ENCODE measurements at regions not wholly inside any gene's neighbourhood (a gene's known extent, or its start where the extent isn't known, plus 50 kb on each side); places are given as distances from the start of the nearest gene placed in this dataset.
A peak's percentile ranks its signal among the peaks of the same experiment; 100 is the strongest.

DNA sequence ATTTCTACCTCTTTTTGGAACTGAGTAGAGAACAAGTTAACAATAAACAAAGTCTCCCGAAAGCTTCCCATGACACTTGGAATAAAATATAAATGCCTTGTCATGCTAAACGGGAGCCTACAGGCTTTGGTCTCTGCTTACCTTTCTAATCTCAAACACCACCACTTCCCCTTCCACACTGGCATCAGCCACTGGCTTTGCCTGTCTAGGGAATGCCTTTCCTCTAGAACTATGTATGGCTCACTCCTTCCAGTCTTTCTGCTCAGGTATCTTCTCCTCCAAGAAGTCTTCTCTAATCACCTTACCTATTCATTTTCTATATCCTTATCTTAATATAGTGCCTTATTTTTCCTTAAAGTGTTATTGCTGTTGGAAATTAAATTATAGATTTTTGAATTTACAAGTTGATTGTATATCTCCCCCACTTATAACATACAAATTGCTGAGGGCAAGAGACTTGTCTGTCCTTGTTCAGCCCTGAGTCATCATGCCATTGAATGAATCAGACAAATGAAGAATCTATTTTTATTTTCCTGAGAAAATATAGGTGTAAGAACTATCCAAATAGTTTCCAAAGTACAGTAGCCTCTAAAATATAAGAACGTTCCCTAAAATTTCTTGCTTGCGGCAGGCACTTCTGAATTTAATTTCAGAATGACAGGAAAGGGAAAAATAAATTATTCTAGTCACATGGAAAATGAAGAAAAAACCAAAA is 119.2 kb downstream of the TM2D1 start:
- Histone ChIP-seq H3K36me3 (ENCODE audit: control insufficient read depth in 2 of 2, insufficient read depth in 1 of 2, low read length in 2 of 2) (no peaks in the 10 kb centered on the region), H3K27ac (ENCODE audit: extremely low read depth, low read depth, low read length) (no peak overlapping the region), H3K4me3 (ENCODE audit: low read depth, low read length) (no peak overlapping the region), H3K4me1 (ENCODE audit: control insufficient read depth, insufficient read depth, low read length) (no peaks in the 10 kb centered on the region), H3K9me3 (ENCODE audit: control insufficient read depth, insufficient read depth, low read depth, low read length) (no peaks in the 10 kb centered on the region)
- peak; percentile 36; the same call in 1 of the 2 replicates for TF ChIP-seq ZNF16 (tag by site-specific recombination; IDR thresholded peaks at IDR 0.05; ENCODE audit: low read depth)
- TF ChIP-seq, protein P1, sequence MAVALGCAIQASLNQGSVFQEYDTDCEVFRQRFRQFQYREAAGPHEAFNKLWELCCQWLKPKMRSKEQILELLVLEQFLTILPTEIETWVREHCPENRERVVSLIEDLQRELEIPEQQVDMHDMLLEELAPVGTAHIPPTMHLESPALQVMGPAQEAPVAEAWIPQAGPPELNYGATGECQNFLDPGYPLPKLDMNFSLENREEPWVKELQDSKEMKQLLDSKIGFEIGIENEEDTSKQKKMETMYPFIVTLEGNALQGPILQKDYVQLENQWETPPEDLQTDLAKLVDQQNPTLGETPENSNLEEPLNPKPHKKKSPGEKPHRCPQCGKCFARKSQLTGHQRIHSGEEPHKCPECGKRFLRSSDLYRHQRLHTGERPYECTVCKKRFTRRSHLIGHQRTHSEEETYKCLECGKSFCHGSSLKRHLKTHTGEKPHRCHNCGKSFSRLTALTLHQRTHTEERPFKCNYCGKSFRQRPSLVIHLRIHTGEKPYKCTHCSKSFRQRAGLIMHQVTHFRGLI (tag by site-specific recombination; IDR thresholded peaks at IDR 0.05) = no peak
- TF ChIP-seq ZBTB1 (tag by site-specific recombination; IDR thresholded peaks at IDR 0.05) = no peak
- ChIA-PET CTCF (no interaction called here), POLR2A (no interaction called here)

DNA sequence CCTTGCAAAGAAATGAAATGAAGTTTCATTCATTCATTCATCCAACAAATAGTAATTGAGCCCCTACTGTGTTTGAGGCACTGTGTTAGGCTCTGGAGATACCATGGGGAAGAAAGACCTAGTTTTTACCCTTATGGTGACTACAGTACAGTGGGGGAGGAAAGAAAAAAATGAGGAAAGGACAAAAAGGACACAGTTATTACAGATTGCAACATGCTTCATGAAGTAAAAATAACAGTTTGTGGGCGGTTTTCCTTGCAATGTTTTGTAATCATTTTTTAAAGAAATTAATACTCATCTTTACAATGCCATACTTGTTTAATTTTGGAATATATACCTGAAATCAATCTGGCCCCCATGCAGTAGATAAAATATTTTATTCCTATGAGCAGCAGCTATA is 120.3 kb downstream of the TM2D1 start:
- no peaks in the 10 kb centered on the region for H3K4me1 ChIP-seq (ENCODE audit: control insufficient read depth, insufficient read depth, low read length)
- ChIA-PET POLR2A (interaction anchor here (0.6 kb wide), 1 partner anchor 982 kb away, joined by 4 read pairs; no protein-coding TSS in a partner anchor), CTCF (interaction anchor here (1.3 kb wide), 1 partner anchor 16 kb away, joined by 3 read pairs; no protein-coding TSS in a partner anchor)
- TF ChIP-seq ZNF350 (tag by site-specific recombination; IDR thresholded peaks at IDR 0.05) = no peak
- TF ChIP-seq, protein P2, sequence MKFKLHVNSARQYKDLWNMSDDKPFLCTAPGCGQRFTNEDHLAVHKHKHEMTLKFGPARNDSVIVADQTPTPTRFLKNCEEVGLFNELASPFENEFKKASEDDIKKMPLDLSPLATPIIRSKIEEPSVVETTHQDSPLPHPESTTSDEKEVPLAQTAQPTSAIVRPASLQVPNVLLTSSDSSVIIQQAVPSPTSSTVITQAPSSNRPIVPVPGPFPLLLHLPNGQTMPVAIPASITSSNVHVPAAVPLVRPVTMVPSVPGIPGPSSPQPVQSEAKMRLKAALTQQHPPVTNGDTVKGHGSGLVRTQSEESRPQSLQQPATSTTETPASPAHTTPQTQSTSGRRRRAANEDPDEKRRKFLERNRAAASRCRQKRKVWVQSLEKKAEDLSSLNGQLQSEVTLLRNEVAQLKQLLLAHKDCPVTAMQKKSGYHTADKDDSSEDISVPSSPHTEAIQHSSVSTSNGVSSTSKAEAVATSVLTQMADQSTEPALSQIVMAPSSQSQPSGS (tag by site-specific recombination; IDR thresholded peaks at IDR 0.05; ENCODE audit: low read depth) = no peak
- no peak for TF ChIP-seq ZNF585B (tag by site-specific recombination; IDR thresholded peaks at IDR 0.05)
- no peaks in the 10 kb centered on the region for H3K9me3 ChIP-seq (ENCODE audit: control insufficient read depth, insufficient read depth, low read depth, low read length)
- H3K36me3 ChIP-seq (ENCODE audit: control insufficient read depth in 2 of 2, insufficient read depth in 1 of 2, low read length in 2 of 2) = no peaks in the 10 kb centered on the region
- no peak overlapping the region for H3K4me3 ChIP-seq (ENCODE audit: low read depth, low read length)
- H3K27ac ChIP-seq (ENCODE audit: extremely low read depth, low read depth, low read length) = no peak overlapping the region

DNA sequence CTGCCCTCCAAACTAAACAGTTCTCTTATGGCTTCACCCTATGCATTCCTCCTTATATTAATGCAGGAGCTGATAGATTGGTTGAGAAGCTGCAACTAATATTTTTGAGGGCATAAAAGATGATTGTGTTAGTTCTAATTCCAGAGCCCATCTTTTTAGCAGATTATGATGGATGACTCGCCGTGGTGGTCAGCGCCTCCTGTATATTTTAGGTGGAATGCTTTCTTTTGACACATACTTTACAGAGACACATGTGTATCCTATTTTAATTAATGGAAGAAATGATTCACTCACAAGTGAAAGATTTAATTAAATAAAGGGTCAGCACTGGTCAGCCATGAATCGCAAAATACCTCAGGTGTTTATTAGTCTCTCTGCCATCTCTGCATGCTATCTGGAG is 120.7 kb downstream of the TM2D1 start:
- H3K9me3 ChIP-seq (ENCODE audit: control insufficient read depth, insufficient read depth, low read depth, low read length) = no peaks in the 10 kb centered on the region
- no peak overlapping the region for H3K4me3 ChIP-seq (ENCODE audit: low read depth, low read length)
- no peaks in the 10 kb centered on the region for H3K4me1 ChIP-seq (ENCODE audit: control insufficient read depth, insufficient read depth, low read length)
- POLR2A ChIA-PET = interaction anchor here (0.6 kb wide), 1 partner anchor 983 kb away, joined by 4 read pairs; no protein-coding TSS in a partner anchor
- H3K36me3 ChIP-seq (ENCODE audit: control insufficient read depth in 2 of 2, insufficient read depth in 1 of 2, low read length in 2 of 2) = no peaks in the 10 kb centered on the region
- CTCF ChIA-PET = interaction anchor here (1.3 kb wide), 1 partner anchor 16 kb away, joined by 3 read pairs; no protein-coding TSS in a partner anchor
- H3K27ac ChIP-seq (ENCODE audit: extremely low read depth, low read depth, low read length) = no peak overlapping the region
- no peak for TF ChIP-seq ZNF791 (tag by site-specific recombination; IDR thresholded peaks at IDR 0.05)

DNA sequence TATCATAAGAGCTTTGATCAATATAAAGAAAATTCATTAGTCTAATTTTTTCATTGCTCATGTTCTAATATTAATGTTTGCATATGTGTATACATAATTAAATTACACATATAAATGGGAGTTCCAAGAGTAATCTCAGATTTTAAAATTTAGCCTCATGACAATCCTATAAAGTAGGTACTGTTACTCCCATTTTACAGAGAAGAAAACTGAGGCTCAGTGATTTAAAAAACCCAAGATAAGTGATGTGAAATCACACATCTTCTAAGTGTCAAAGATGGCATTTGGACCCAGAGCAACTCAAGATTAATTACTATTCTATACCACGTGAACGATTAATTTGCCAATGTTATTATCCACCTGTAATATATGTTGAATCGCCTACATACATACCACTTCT is 122.3 kb downstream of the TM2D1 start:
- H3K36me3 ChIP-seq (ENCODE audit: control insufficient read depth in 2 of 2, insufficient read depth in 1 of 2, low read length in 2 of 2) = no peaks in the 10 kb centered on the region
- no peak overlapping the region for H3K27ac ChIP-seq (ENCODE audit: extremely low read depth, low read depth, low read length)
- H3K4me3 ChIP-seq (ENCODE audit: low read depth, low read length) = no peak overlapping the region
- H3K4me1 ChIP-seq (ENCODE audit: control insufficient read depth, insufficient read depth, low read length) = no peaks in the 10 kb centered on the region
- POLR2A ChIA-PET = no interaction called here
- no peaks in the 10 kb centered on the region for H3K9me3 ChIP-seq (ENCODE audit: control insufficient read depth, insufficient read depth, low read depth, low read length)
- CTCF ChIA-PET = no interaction called here
- TF ChIP-seq, protein P3, sequence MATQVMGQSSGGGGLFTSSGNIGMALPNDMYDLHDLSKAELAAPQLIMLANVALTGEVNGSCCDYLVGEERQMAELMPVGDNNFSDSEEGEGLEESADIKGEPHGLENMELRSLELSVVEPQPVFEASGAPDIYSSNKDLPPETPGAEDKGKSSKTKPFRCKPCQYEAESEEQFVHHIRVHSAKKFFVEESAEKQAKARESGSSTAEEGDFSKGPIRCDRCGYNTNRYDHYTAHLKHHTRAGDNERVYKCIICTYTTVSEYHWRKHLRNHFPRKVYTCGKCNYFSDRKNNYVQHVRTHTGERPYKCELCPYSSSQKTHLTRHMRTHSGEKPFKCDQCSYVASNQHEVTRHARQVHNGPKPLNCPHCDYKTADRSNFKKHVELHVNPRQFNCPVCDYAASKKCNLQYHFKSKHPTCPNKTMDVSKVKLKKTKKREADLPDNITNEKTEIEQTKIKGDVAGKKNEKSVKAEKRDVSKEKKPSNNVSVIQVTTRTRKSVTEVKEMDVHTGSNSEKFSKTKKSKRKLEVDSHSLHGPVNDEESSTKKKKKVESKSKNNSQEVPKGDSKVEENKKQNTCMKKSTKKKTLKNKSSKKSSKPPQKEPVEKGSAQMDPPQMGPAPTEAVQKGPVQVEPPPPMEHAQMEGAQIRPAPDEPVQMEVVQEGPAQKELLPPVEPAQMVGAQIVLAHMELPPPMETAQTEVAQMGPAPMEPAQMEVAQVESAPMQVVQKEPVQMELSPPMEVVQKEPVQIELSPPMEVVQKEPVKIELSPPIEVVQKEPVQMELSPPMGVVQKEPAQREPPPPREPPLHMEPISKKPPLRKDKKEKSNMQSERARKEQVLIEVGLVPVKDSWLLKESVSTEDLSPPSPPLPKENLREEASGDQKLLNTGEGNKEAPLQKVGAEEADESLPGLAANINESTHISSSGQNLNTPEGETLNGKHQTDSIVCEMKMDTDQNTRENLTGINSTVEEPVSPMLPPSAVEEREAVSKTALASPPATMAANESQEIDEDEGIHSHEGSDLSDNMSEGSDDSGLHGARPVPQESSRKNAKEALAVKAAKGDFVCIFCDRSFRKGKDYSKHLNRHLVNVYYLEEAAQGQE (tag by site-specific recombination; IDR thresholded peaks at IDR 0.05) = no peak
- TF ChIP-seq ZNF585B (tag by site-specific recombination; IDR thresholded peaks at IDR 0.05) = no peak
- TF ChIP-seq ZNF544 (tag by site-specific recombination; IDR thresholded peaks at IDR 0.05) = no peak
- no peak for TF ChIP-seq ZNF24 (tag by site-specific recombination; IDR thresholded peaks at IDR 0.05)
- TF ChIP-seq ZNF768 (tag by site-specific recombination; IDR thresholded peaks at IDR 0.05) = no peak
- TF ChIP-seq, protein P4, sequence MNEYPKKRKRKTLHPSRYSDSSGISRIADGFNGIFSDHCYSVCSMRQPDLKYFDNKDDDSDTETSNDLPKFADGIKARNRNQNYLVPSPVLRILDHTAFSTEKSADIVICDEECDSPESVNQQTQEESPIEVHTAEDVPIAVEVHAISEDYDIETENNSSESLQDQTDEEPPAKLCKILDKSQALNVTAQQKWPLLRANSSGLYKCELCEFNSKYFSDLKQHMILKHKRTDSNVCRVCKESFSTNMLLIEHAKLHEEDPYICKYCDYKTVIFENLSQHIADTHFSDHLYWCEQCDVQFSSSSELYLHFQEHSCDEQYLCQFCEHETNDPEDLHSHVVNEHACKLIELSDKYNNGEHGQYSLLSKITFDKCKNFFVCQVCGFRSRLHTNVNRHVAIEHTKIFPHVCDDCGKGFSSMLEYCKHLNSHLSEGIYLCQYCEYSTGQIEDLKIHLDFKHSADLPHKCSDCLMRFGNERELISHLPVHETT (tag by site-specific recombination; IDR thresholded peaks at IDR 0.05) = no peak
- no peak for TF ChIP-seq YY1 (tag by site-specific recombination; IDR thresholded peaks at IDR 0.05)
- no peak for TF ChIP-seq ZNF311 (tag by site-specific recombination; IDR thresholded peaks at IDR 0.05; ENCODE audit: borderline replicate concordance)
- no peak for TF ChIP-seq ZNF404 (tag by site-specific recombination; IDR thresholded peaks at IDR 0.05)
- TF ChIP-seq FEZF1 (tag by site-specific recombination; IDR thresholded peaks at IDR 0.05) = no peak

Data from HEK293 (cell line).